GM10266 (cell line): ENCODE measurements at regions not wholly inside any gene's neighbourhood (a gene's known extent, or its start where the extent isn't known, plus 50 kb on each side); places are given as distances from the start of the nearest gene placed in this dataset.

Source experiments
- DNase-seq: peaks from one replicate; pipeline ENCODE4 v3.0.0; 2012; ENCODE audit errors: extremely low spot score
- CTCF ChIP-seq: IDR thresholded peaks from 2 replicates; pipeline ENCODE4 v1.5.1; 2012; ENCODE audit warnings: mild to moderate bottlenecking, low read depth; ENCODE audit not compliant: control insufficient read depth, insufficient read depth; ENCODE audit errors: missing control alignments

GRCh38 chr3:72445827-72446217 lies 402.4 kb downstream of the SHQ1 start:
- TF ChIP-seq CTCF, result no peak
- DNase-seq, result no peak

- DNase-seq, result no peak
- TF ChIP-seq CTCF, result no peak
Observed at GRCh38 chr3:72444656-72445223, 403.5 kb downstream of the SHQ1 start.

GRCh38 chr3:72442759-72443158 lies 405.5 kb downstream of the SHQ1 start:
- no peak for DNase-seq
- no peak for TF ChIP-seq CTCF

- DNase-seq, result no peak
- TF ChIP-seq CTCF, result no peak
Observed at GRCh38 chr3:72441284-72441994, 406.8 kb downstream of the SHQ1 start.

GRCh38 chr3:72440491-72440890 lies 407.8 kb downstream of the SHQ1 start:
- TF ChIP-seq CTCF, result no peak
- no peak for DNase-seq

- TF ChIP-seq CTCF, result no peak
- DNase-seq, result no peak
Observed at GRCh38 chr3:72439321-72440183, 408.7 kb downstream of the SHQ1 start.
